ENCODE measurements at regions not wholly inside any gene's neighbourhood (a gene's known extent, or its start where the extent isn't known, plus 50 kb on each side); places are given as distances from the start of the nearest gene placed in this dataset.

- no peak for TF ChIP-seq GATA3 (IDR thresholded peaks at IDR 0.05; ENCODE audit: low read depth, low read length)
These were observed 151.9 kb downstream of the IRX5 start for GRCh38 chr16:55082591-55082976.

DNA sequence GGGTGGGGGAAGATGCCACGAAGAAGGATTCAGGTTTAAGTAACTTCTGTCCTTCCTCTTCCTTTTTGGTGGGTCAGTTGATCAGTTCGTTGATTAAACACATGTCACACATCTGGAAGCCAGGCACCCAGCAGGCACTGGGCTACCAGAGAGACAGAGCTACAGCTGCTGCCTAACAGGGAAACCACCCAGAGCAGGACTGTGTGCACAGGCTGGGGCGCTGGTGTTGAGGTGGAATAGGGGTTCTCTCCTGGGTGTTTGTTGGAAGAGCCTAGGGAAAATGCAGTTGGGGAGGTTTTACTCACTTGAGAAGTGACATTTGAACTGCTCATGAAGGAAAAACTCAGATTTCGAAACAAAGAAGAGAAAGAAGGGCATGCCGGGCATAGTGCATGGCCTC, 152.4 kb downstream of the IRX5 start:
- no peak for TF ChIP-seq GATA2 (IDR thresholded peaks at IDR 0.05; ENCODE audit: low read depth, low read length)
- no peak for TF ChIP-seq GATA3 (IDR thresholded peaks at IDR 0.05; ENCODE audit: low read depth, low read length)

DNA sequence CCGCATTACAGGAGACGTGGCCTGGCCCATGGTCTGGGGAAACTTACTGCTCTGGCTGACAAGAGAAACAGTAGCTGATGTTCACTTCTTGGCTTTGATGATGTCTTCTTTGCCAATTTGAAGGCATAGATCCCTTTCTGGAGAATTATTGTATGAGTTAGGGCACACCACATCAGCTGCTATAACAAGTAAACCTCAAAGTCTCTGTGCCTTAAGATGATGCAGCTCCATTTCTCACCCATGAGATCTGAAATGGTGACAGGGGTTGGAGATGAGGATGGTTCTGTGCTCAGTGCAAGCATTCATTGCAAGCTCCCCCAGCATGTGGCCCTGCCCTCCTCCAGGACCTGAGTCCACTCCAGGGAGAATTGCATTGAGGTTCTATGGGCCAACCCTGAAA, 157.4 kb downstream of the IRX5 start:
- TF ChIP-seq GATA2 (IDR thresholded peaks at IDR 0.05; ENCODE audit: low read depth, low read length) = no peak

- TF ChIP-seq GATA3 (IDR thresholded peaks at IDR 0.05; ENCODE audit: low read depth, low read length) (no peak), GATA2 (IDR thresholded peaks at IDR 0.05; ENCODE audit: low read depth, low read length) (no peak)
These were observed 158.9 kb downstream of the IRX5 start for GRCh38 chr16:55089600-55089999.

- TF ChIP-seq GATA3 (IDR thresholded peaks at IDR 0.05; ENCODE audit: low read depth, low read length) (no peak), GATA2 (IDR thresholded peaks at IDR 0.05; ENCODE audit: low read depth, low read length) (no peak)
These were observed 160.7 kb downstream of the IRX5 start for GRCh38 chr16:55091213-55091870.

- TF ChIP-seq GATA2 (IDR thresholded peaks at IDR 0.05; ENCODE audit: low read depth, low read length) (no peak), GATA3 (IDR thresholded peaks at IDR 0.05; ENCODE audit: low read depth, low read length) (no peak)
These were observed 161.2 kb downstream of the IRX5 start for GRCh38 chr16:55091871-55092230.

GRCh38 chr16:55100100-55100499, 169.4 kb downstream of the IRX5 start:
- TF ChIP-seq GATA2 (IDR thresholded peaks at IDR 0.05; ENCODE audit: low read depth, low read length) = no peak
- TF ChIP-seq GATA3 (IDR thresholded peaks at IDR 0.05; ENCODE audit: low read depth, low read length) = no peak

DNA sequence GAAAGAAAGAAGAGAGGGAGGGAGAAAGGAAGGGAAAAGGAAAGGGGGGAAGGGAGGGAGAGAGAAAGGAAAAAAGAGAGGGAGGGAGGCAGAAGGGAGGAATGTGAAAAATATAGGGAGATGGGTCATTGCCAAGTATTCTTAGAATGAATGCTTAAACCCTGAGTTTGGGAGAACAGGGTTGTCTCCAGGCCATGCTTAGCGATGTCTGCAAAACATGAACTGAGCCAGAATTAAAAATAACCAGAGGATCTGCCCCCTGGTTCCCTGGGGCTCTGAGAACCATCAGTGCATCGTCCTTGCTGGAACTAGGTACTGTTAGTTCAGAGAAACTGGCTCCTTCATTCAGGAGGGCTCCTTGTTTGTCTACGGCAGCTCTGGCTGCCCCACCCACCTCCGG, 170.4 kb downstream of the IRX5 start:
- TF ChIP-seq GATA2 (IDR thresholded peaks at IDR 0.05; ENCODE audit: low read depth, low read length) (no peak), GATA3 (IDR thresholded peaks at IDR 0.05; ENCODE audit: low read depth, low read length) (no peak)

- no peak for TF ChIP-seq GATA3 (IDR thresholded peaks at IDR 0.05; ENCODE audit: low read depth, low read length)
- TF ChIP-seq GATA2 (IDR thresholded peaks at IDR 0.05; ENCODE audit: low read depth, low read length) = no peak
These were observed 171.4 kb downstream of the IRX5 start for GRCh38 chr16:55102077-55102476.

DNA sequence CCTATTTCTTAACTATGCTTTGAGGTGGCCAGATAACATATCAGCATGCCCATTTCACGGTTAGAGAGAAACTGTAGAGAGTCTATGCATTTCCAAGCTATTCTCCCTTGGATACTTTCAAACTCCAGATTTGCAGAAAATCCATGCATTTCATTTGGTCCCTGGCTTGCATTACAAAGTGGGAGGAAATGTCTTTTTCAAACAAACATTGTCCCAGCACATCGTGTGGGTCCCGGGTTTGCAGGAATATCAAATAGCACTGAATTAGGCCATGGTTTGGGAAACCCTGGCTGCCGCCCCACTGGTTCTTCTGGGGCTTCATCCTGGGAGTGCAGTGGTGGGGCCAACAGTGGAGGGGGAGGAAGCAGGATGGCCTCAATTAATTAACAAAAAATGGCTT, 171.9 kb downstream of the IRX5 start:
- TF ChIP-seq GATA2 (IDR thresholded peaks at IDR 0.05; ENCODE audit: low read depth, low read length) (no peak), GATA3 (IDR thresholded peaks at IDR 0.05; ENCODE audit: low read depth, low read length) (no peak)

DNA sequence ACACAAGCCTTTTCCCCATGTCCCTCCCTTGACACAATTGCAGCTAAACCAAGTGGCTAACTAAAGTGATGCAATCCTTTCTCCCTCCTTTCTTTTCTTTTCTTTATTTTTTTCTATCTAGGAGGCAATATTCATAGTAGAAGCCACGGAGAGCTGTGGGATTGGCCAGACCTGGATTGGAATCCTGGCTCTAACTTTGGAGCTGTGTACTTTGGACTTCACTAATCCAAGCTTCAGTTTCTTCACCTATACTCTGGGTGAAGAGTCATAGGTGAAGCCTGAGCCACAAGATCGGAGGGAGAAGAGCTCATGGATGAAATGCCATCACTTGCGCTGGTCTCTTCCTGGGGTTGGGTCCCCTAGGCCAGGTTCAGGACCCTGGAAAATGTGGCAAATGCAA, 177.2 kb downstream of the IRX5 start:
- TF ChIP-seq GATA2 (IDR thresholded peaks at IDR 0.05; ENCODE audit: low read depth, low read length) (no peak), GATA3 (IDR thresholded peaks at IDR 0.05; ENCODE audit: low read depth, low read length) (no peak)

- TF ChIP-seq GATA2 (IDR thresholded peaks at IDR 0.05; ENCODE audit: low read depth, low read length) (no peak), GATA3 (IDR thresholded peaks at IDR 0.05; ENCODE audit: low read depth, low read length) (no peak)
These were observed 182.5 kb downstream of the IRX5 start for GRCh38 chr16:55113210-55113609.

GRCh38 chr16:55115506-55115905, 184.8 kb downstream of the IRX5 start:
- TF ChIP-seq GATA2 (IDR thresholded peaks at IDR 0.05; ENCODE audit: low read depth, low read length) (no peak), GATA3 (IDR thresholded peaks at IDR 0.05; ENCODE audit: low read depth, low read length) (no peak)

- no peak for TF ChIP-seq GATA3 (IDR thresholded peaks at IDR 0.05; ENCODE audit: low read depth, low read length)
- no peak for TF ChIP-seq GATA2 (IDR thresholded peaks at IDR 0.05; ENCODE audit: low read depth, low read length)
These were observed 185.7 kb downstream of the IRX5 start for GRCh38 chr16:55116165-55116920.

DNA sequence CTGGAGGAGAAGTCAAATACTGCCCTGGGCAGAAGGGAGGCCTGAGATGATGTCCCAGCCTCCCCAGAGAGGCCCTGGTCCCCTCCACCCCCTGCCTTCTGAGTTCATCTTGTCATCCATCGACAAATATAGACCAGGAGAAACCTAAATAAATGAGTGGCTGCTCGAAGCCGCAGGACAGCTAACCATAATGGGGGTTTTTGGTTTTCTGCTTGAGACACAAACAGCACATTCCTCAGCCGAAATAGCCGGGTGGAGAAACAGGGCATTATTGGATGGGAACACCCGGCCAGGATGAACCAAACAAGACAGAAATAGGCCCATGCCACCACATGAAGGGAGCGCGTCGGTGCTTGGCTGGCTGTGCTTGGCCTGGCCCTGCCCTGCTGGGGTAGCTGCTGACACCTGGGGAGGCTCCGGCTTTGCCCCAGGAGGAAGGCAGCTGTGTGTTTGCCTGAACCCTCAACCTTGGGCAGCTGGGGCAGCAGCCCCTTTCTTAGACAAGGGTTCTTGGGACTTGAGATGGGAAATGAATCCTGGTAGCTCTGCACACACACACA, 188.1 kb downstream of the IRX5 start:
- TF ChIP-seq GATA2 (IDR thresholded peaks at IDR 0.05; ENCODE audit: low read depth, low read length) = no peak
- no peak for TF ChIP-seq GATA3 (IDR thresholded peaks at IDR 0.05; ENCODE audit: low read depth, low read length)

All from SH-SY5Y (cell line).